Left lobe of liver (tissue), 2 donors: ENCODE measurements at regions not wholly inside any gene's neighbourhood (a gene's known extent, or its start where the extent isn't known, plus 50 kb on each side); places are given as distances from the start of the nearest gene placed in this dataset.

Experiments used
- ATAC-seq: fragments of 200-7000 bp; cut with Tn5 transposase; one replicate; pipeline ENCODE4 v1.9.1; 2020; ENCODE audit warnings: mild to moderate bottlenecking, moderate library complexity
- DNase-seq: peaks from one replicate; pipeline ENCODE4 v3.0.0-alpha.2; 2020; ENCODE audit warnings: low spot score
- donor health status: DM: no; HTN: no; CAD: no; lungs with moderate emphysema.
- donor health status: DM: no; HTN: yes; CAD: no.

DNA sequence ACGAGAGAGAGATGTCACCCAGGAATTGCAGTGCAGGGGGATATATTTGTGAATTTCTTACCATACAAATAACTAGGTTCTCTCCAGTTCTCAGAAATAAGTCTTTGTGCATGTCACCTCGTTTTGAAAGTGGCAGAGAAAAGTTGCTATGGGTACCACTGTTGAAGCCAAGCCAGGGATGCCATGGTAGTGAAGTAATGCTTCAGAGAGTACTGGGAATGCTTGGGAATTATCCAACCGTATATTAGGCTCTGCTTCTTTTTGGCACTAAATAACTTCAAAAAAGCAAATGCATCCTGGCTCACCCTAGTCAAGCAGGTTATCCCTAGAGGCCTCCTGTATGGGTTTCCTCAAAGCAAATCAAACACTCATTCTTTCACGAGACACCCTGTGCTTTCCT, 50.7 kb upstream of the DDX18 start:
- ATAC-seq (no peak), DNase-seq (no peak)
